CD4-positive, alpha-beta T cell (primary cell): ENCODE measurements at regions not wholly inside any gene's neighbourhood (a gene's known extent, or its start where the extent isn't known, plus 50 kb on each side); places are given as distances from the start of the nearest gene placed in this dataset.

ENCODE experiments used
- ATAC-seq: fragments of 200-7000 bp; cut with Tn5 transposase; one replicate; pipeline ENCODE4 v1.10.0; 2022; ENCODE audit warnings: mild to moderate bottlenecking; ENCODE audit not compliant: poor library complexity
- CTCF ChIA-PET: fragments of 350-600 bp; sonication (Branson Sonifier 250); formaldehyde crosslinking; loops from one replicate; lab custom pipeline; 2021; ENCODE audit warnings: antibody characterized with exemption, inconsistent platforms; lab: Charles Lee
- POLR2A ChIA-PET: fragments of 350-600 bp; sonication (Branson Sonifier 250); formaldehyde crosslinking; loops from one replicate; lab custom pipeline; 2021; ENCODE audit warnings: antibody characterized with exemption, inconsistent platforms; lab: Charles Lee
- DNase-seq, 14 experiments: peaks; one replicate each; pipeline ENCODE4 v3.0.0-alpha.2; 2013 to 2020; ENCODE audit warnings: mixed read lengths in 2 of 14
- H3K27ac ChIP-seq, 2 donors: one replicate each; pipeline versions ENCODE4 v1.5.1 to v1.7.0; 2013; ENCODE audit warnings: low read length in 2 of 2, low read depth in 1 of 2, mild to moderate bottlenecking in 1 of 2
- H3K27me3 ChIP-seq, 2 experiments: 1 replicate in 1 of 2; 2 replicates in 1 of 2; pipeline versions ENCODE4 v1.6.1 to v1.7.0; 2013; ENCODE audit warnings: low read length in 2 of 2, control low read depth in 1 of 2, mild to moderate bottlenecking in 1 of 2, moderate library complexity in 1 of 2; ENCODE audit not compliant: insufficient read depth in 2 of 2, control insufficient read depth in 1 of 2
- H3K36me3 ChIP-seq: one replicate; pipeline ENCODE4 v1.6.1; 2013; ENCODE audit warnings: low read length, control low read depth; ENCODE audit not compliant: insufficient read depth
- H3K4me1 ChIP-seq: one replicate; pipeline ENCODE4 v1.6.1; 2013; ENCODE audit warnings: low read length, control low read depth; ENCODE audit not compliant: insufficient read depth
- H3K4me3 ChIP-seq: one replicate; pipeline ENCODE4 v1.5.1; 2013; ENCODE audit warnings: mild to moderate bottlenecking, low read length, moderate library complexity
- H3K9me3 ChIP-seq, 2 experiments: 1 replicate in 1 of 2; 2 replicates in 1 of 2; pipeline versions ENCODE4 v1.6.1 to v1.7.0; 2013; ENCODE audit warnings: low read length in 2 of 2, mild to moderate bottlenecking in 2 of 2, control low read depth in 1 of 2, moderate library complexity in 1 of 2; ENCODE audit not compliant: control insufficient read depth in 1 of 2, insufficient read depth in 1 of 2
- H3K27ac Mint-ChIP-seq: one replicate; pipeline ENCODE4 v1.8.0; 2020; ENCODE audit warnings: mixed read lengths
- H3K27me3 Mint-ChIP-seq: one replicate; pipeline ENCODE4 v1.8.0; 2021; ENCODE audit warnings: mixed read lengths
- H3K36me3 Mint-ChIP-seq: one replicate; pipeline ENCODE4 v1.8.0; 2021; ENCODE audit warnings: low read depth, mixed read lengths
- H3K4me1 Mint-ChIP-seq: one replicate; pipeline ENCODE4 v1.8.0; 2021; ENCODE audit warnings: low read depth, mixed read lengths
- H3K4me3 Mint-ChIP-seq: one replicate; pipeline ENCODE4 v1.8.0; 2020; ENCODE audit warnings: mild to moderate bottlenecking, mixed read lengths
- H3K9me3 Mint-ChIP-seq: one replicate; pipeline ENCODE4 v1.8.0; 2020; ENCODE audit warnings: mixed read lengths
- CTCF ChIP-seq: fragments of 200-600 bp; IDR thresholded peaks from one replicate; pipeline ENCODE4 v1.8.0; 2022; ENCODE audit warnings: antibody characterized with exemption, mild to moderate bottlenecking
- intact Hi-C, 2 experiments: fragments of 100-400 bp; cut with DNase I in 1 of 2; cut with micrococcal nuclease in 1 of 2; formaldehyde crosslinking; loops; one replicate each; pipeline versions ENCODE4 v1.15.1 to v1.9.0; 2023 to 2025; cut with DNase I, micrococcal nuclease

GRCh38 chr16:65545413-65545956 is 423.6 kb upstream of the CDH11 start:
- intact Hi-C loops: no loop called here
- Mint-ChIP-seq H3K36me3 (no peaks in the 10 kb centered on the region), H3K4me3 (no peak overlapping the region), H3K4me1 (no peaks in the 10 kb centered on the region), H3K27me3 (no peaks in the 10 kb centered on the region), H3K9me3 (peaks cover 5% of the 10 kb centered on the region), H3K27ac (no peak overlapping the region)
- Histone ChIP-seq H3K27me3 (peaks cover 0 to 2% of the 10 kb centered on the region in 2 experiments), H3K27ac (no peak overlapping the region), H3K36me3 (no peaks in the 10 kb centered on the region), H3K4me1 (no peaks in the 10 kb centered on the region), H3K9me3 (peaks cover 5 to 8% of the 10 kb centered on the region in 2 experiments), H3K4me3 (no peak overlapping the region)
- no peak for ATAC-seq
- no peak for DNase-seq
- POLR2A ChIA-PET: no interaction called here
- TF ChIP-seq CTCF: no peak
- CTCF ChIA-PET: interaction anchor here (0.7 kb wide), 2 partner anchors 84 to 125 kb away, joined by 4 read pairs; no protein-coding TSS in a partner anchor

GRCh38 chr16:65543781-65544740 is 422.2 kb upstream of the CDH11 start:
- H3K27me3 Mint-ChIP-seq: no peaks in the 10 kb centered on the region
- Histone ChIP-seq H3K9me3 (peaks cover 5 to 8% of the 10 kb centered on the region in 2 experiments), H3K27ac (no peak overlapping the region), H3K27me3 (peaks cover 0 to 2% of the 10 kb centered on the region in 2 experiments), H3K4me3 (no peak overlapping the region), H3K36me3 (no peaks in the 10 kb centered on the region), H3K4me1 (no peaks in the 10 kb centered on the region)
- no peak for DNase-seq
- no peak for TF ChIP-seq CTCF
- no peak overlapping the region for H3K4me3 Mint-ChIP-seq
- H3K4me1 Mint-ChIP-seq: no peaks in the 10 kb centered on the region
- H3K27ac Mint-ChIP-seq: no peak overlapping the region
- ATAC-seq: no peak
- CTCF ChIA-PET: no interaction called here
- intact Hi-C loops: no loop called here
- no peaks in the 10 kb centered on the region for H3K36me3 Mint-ChIP-seq
- peaks cover 8% of the 10 kb centered on the region for H3K9me3 Mint-ChIP-seq
- POLR2A ChIA-PET: no interaction called here

GRCh38 chr16:65541646-65542045 is 419.8 kb upstream of the CDH11 start:
- Histone ChIP-seq H3K27me3 (no peaks in the 10 kb centered on the region), H3K36me3 (no peaks in the 10 kb centered on the region), H3K27ac (no peak overlapping the region), H3K9me3 (peaks cover 5% of the 10 kb centered on the region in 2 experiments), H3K4me1 (no peaks in the 10 kb centered on the region), H3K4me3 (no peak overlapping the region)
- H3K4me3 Mint-ChIP-seq: no peak overlapping the region
- no peaks in the 10 kb centered on the region for H3K4me1 Mint-ChIP-seq
- ATAC-seq (no peak), DNase-seq (no peak)
- CTCF ChIA-PET: interaction anchor here (0.6 kb wide), 1 partner anchor 9 kb away, joined by 3 read pairs; no protein-coding TSS in a partner anchor
- intact Hi-C loops: no loop called here
- H3K9me3 Mint-ChIP-seq: peaks cover 11% of the 10 kb centered on the region
- H3K27ac Mint-ChIP-seq: no peak overlapping the region
- no peak for TF ChIP-seq CTCF
- POLR2A ChIA-PET: no interaction called here
- H3K36me3 Mint-ChIP-seq: no peaks in the 10 kb centered on the region
- no peaks in the 10 kb centered on the region for H3K27me3 Mint-ChIP-seq
